ENCODE measurements at regions not wholly inside any gene's neighbourhood (a gene's known extent, or its start where the extent isn't known, plus 50 kb on each side); places are given as distances from the start of the nearest gene placed in this dataset.

DNA sequence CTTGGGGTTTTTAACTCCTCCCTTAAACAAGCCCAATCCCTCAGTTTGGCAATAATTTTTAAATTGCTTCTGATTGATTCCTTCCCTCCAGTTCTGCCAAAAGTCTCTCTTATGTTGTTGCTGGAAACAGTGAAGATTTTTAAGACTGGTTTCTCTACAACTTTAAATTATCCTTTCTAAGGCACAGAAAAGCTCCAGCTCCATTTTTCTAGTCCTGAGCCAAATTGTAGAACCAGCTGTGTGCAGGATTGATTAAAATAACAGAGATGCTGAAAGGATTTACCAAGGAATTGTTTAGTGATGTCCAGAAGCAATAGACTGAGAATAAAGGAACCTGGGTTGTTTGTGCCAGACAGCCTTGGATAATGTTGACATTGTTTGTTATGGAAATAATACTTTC, 111.3 kb downstream of the NUDT12 start:
- Histone ChIP-seq H4K8ac (ENCODE audit: low read depth, low read length) (no peak overlapping the region), H3K36me3 (ENCODE audit: control insufficient read depth, insufficient read depth, low read length) (no peaks in the 10 kb centered on the region), H3K4me1 (ENCODE audit: control insufficient read depth, low read depth, low read length) (no peaks in the 10 kb centered on the region), H3K27me3 (ENCODE audit: insufficient read depth, low read length, poor library complexity) (no peaks in the 10 kb centered on the region), H3K79me2 (ENCODE audit: control insufficient read depth, insufficient read depth, low read length) (no peaks in the 10 kb centered on the region), H2BK120ac (ENCODE audit: low read depth, low read length) (no peak overlapping the region), H3K9ac (ENCODE audit: low read length) (no peak overlapping the region), H3K79me1 (ENCODE audit: low read length) (no peaks in the 10 kb centered on the region), H2BK5ac (ENCODE audit: low read length) (no peak overlapping the region), H3K23ac (ENCODE audit: low read length) (no peak overlapping the region), H4K5ac (ENCODE audit: low read length) (no peak overlapping the region), H3K4ac (ENCODE audit: low read depth, low read length) (no peak overlapping the region), H2BK15ac (replicated peaks; ENCODE audit: low read depth) (no peak overlapping the region), H3K4me2 (ENCODE audit: low read length) (no peak overlapping the region), H3K18ac (ENCODE audit: low read length) (no peak overlapping the region), H3K27ac (ENCODE audit: low read depth, low read length) (no peak overlapping the region), H3K56ac (ENCODE audit: low read length) (no peak overlapping the region), H2AK5ac (ENCODE audit: low read length) (no peak overlapping the region), H3K4me3 (ENCODE audit: low read length) (no peak overlapping the region)
- no peak for DNase-seq

- Histone ChIP-seq H3K79me2 (ENCODE audit: control insufficient read depth, insufficient read depth, low read length) (no peaks in the 10 kb centered on the region), H2AK5ac (ENCODE audit: low read length) (no peak overlapping the region), H2BK15ac (replicated peaks; ENCODE audit: low read depth) (no peak overlapping the region), H2BK5ac (ENCODE audit: low read length) (no peak overlapping the region), H3K36me3 (ENCODE audit: control insufficient read depth, insufficient read depth, low read length) (no peaks in the 10 kb centered on the region), H3K4me1 (ENCODE audit: control insufficient read depth, low read depth, low read length) (no peaks in the 10 kb centered on the region), H3K4ac (ENCODE audit: low read depth, low read length) (no peak overlapping the region), H3K18ac (ENCODE audit: low read length) (no peak overlapping the region), H3K23ac (ENCODE audit: low read length) (no peak overlapping the region), H3K27me3 (ENCODE audit: insufficient read depth, low read length, poor library complexity) (no peaks in the 10 kb centered on the region), H4K8ac (ENCODE audit: low read depth, low read length) (no peak overlapping the region), H4K5ac (ENCODE audit: low read length) (no peak overlapping the region), H3K56ac (ENCODE audit: low read length) (no peak overlapping the region), H3K4me3 (ENCODE audit: low read length) (no peak overlapping the region), H2BK120ac (ENCODE audit: low read depth, low read length) (no peak overlapping the region), H3K27ac (ENCODE audit: low read depth, low read length) (no peak overlapping the region), H3K9ac (ENCODE audit: low read length) (no peak overlapping the region), H3K4me2 (ENCODE audit: low read length) (no peak overlapping the region), H3K79me1 (ENCODE audit: low read length) (no peaks in the 10 kb centered on the region)
- no CpG with 5 or more reads among the region's 4 CpGs for WGBS (ENCODE audit: extremely low coverage, insufficient coverage, low lambda C conversion rate)
- DNase-seq = peak; percentile 25
These were observed 112.1 kb downstream of the NUDT12 start for GRCh38 chr5:103450333-103451061.

DNA sequence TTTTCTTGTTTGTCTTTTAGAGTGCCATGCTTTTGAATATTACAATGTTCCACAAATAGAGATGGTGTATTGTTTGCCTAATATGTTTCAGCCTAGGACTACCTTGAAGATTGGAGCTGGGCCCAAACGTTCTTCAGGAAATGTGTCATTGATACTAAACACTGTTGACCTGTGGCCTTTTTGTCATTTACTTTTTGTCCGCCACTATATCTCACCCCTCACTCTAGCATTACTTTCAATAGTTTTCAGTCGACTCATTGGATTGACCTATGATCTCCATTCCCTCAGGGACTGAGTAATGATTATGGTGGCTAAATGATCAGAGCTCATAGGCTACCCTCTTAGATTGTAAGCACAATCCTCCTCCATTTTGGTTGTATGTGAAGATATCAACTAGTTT, 115.8 kb downstream of the NUDT12 start:
- no peak overlapping the region for H2BK15ac ChIP-seq (replicated peaks; ENCODE audit: low read depth)
- WGBS (ENCODE audit: extremely low coverage, insufficient coverage, low lambda C conversion rate) = no CpG with 5 or more reads among the region's 3 CpGs
- no peaks in the 10 kb centered on the region for H3K79me1 ChIP-seq (ENCODE audit: low read length)
- no peak overlapping the region for H2AK5ac ChIP-seq (ENCODE audit: low read length)
- H3K56ac ChIP-seq (ENCODE audit: low read length) = no peak overlapping the region
- H3K36me3 ChIP-seq (ENCODE audit: control insufficient read depth, insufficient read depth, low read length) = no peaks in the 10 kb centered on the region
- no peak overlapping the region for H3K23ac ChIP-seq (ENCODE audit: low read length)
- no peaks in the 10 kb centered on the region for H3K4me1 ChIP-seq (ENCODE audit: control insufficient read depth, low read depth, low read length)
- H3K9ac ChIP-seq (ENCODE audit: low read length) = no peak overlapping the region
- no peak overlapping the region for H4K5ac ChIP-seq (ENCODE audit: low read length)
- H2BK120ac ChIP-seq (ENCODE audit: low read depth, low read length) = no peak overlapping the region
- no peak overlapping the region for H2BK5ac ChIP-seq (ENCODE audit: low read length)
- H3K27me3 ChIP-seq (ENCODE audit: insufficient read depth, low read length, poor library complexity) = no peaks in the 10 kb centered on the region
- no peak overlapping the region for H4K8ac ChIP-seq (ENCODE audit: low read depth, low read length)
- no peak overlapping the region for H3K4ac ChIP-seq (ENCODE audit: low read depth, low read length)
- H3K27ac ChIP-seq (ENCODE audit: low read depth, low read length) = no peak overlapping the region
- H3K18ac ChIP-seq (ENCODE audit: low read length) = no peak overlapping the region
- no peak overlapping the region for H3K4me2 ChIP-seq (ENCODE audit: low read length)
- H3K79me2 ChIP-seq (ENCODE audit: control insufficient read depth, insufficient read depth, low read length) = no peaks in the 10 kb centered on the region
- DNase-seq = no peak
- H3K4me3 ChIP-seq (ENCODE audit: low read length) = no peak overlapping the region

GRCh38 chr5:103445426-103446035, 117.1 kb downstream of the NUDT12 start:
- H3K4ac ChIP-seq (ENCODE audit: low read depth, low read length) = no peak overlapping the region
- H2AK5ac ChIP-seq (ENCODE audit: low read length) = no peak overlapping the region
- H3K27me3 ChIP-seq (ENCODE audit: insufficient read depth, low read length, poor library complexity) = no peaks in the 10 kb centered on the region
- no peak overlapping the region for H3K4me3 ChIP-seq (ENCODE audit: low read length)
- no peaks in the 10 kb centered on the region for H3K4me1 ChIP-seq (ENCODE audit: control insufficient read depth, low read depth, low read length)
- no peak overlapping the region for H2BK120ac ChIP-seq (ENCODE audit: low read depth, low read length)
- no peak overlapping the region for H3K27ac ChIP-seq (ENCODE audit: low read depth, low read length)
- H3K56ac ChIP-seq (ENCODE audit: low read length) = no peak overlapping the region
- H3K79me1 ChIP-seq (ENCODE audit: low read length) = no peaks in the 10 kb centered on the region
- no peak overlapping the region for H3K23ac ChIP-seq (ENCODE audit: low read length)
- no peaks in the 10 kb centered on the region for H3K36me3 ChIP-seq (ENCODE audit: control insufficient read depth, insufficient read depth, low read length)
- H3K4me2 ChIP-seq (ENCODE audit: low read length) = no peak overlapping the region
- no CpG with 5 or more reads among the region's 5 CpGs for WGBS (ENCODE audit: extremely low coverage, insufficient coverage, low lambda C conversion rate)
- DNase-seq = no peak
- no peak overlapping the region for H3K9ac ChIP-seq (ENCODE audit: low read length)
- H2BK5ac ChIP-seq (ENCODE audit: low read length) = no peak overlapping the region
- H2BK15ac ChIP-seq (replicated peaks; ENCODE audit: low read depth) = no peak overlapping the region
- no peak overlapping the region for H3K18ac ChIP-seq (ENCODE audit: low read length)
- H4K8ac ChIP-seq (ENCODE audit: low read depth, low read length) = no peak overlapping the region
- no peak overlapping the region for H4K5ac ChIP-seq (ENCODE audit: low read length)
- no peaks in the 10 kb centered on the region for H3K79me2 ChIP-seq (ENCODE audit: control insufficient read depth, insufficient read depth, low read length)

DNA sequence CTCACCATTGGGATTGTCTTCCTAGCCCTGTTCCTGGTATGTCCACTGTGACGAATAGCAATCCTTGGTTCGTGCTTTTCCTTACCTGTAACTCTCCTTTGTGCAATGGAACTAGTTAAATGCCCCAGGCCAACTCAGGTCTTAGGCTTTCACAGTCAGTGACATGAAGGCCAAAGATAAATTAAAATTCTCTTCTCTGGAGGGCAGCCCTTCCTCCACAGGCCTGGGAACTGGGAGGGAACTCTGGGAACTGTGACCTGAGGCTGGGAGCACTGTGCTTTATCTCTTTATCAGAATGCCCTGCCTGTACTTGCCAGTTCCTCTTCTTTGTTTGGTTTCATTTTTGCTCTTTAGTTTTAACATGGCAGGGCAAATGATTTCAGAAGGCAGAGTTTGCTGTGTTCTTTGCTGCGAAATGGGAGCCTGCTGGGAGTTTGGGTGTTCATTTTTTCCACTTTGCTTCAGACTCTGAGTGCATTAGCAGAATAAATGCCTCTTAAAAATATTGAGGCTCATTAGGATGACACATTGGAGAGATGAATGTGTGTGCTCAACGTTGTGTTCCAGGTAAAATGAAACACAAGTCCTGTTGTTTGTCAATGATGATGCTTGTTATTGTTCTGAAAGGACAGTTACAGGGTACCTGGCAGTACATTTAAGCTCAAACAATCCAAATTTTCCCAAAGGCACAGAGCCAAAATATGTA, 118.1 kb downstream of the NUDT12 start:
- H3K4me2 ChIP-seq (ENCODE audit: low read length) = no peak overlapping the region
- H2AK5ac ChIP-seq (ENCODE audit: low read length) = no peak overlapping the region
- no peaks in the 10 kb centered on the region for H3K36me3 ChIP-seq (ENCODE audit: control insufficient read depth, insufficient read depth, low read length)
- no peak overlapping the region for H2BK15ac ChIP-seq (replicated peaks; ENCODE audit: low read depth)
- no peak overlapping the region for H4K5ac ChIP-seq (ENCODE audit: low read length)
- no peaks in the 10 kb centered on the region for H3K4me1 ChIP-seq (ENCODE audit: control insufficient read depth, low read depth, low read length)
- no peak overlapping the region for H3K18ac ChIP-seq (ENCODE audit: low read length)
- H3K79me2 ChIP-seq (ENCODE audit: control insufficient read depth, insufficient read depth, low read length) = no peaks in the 10 kb centered on the region
- H4K8ac ChIP-seq (ENCODE audit: low read depth, low read length) = no peak overlapping the region
- no peaks in the 10 kb centered on the region for H3K27me3 ChIP-seq (ENCODE audit: insufficient read depth, low read length, poor library complexity)
- H2BK5ac ChIP-seq (ENCODE audit: low read length) = no peak overlapping the region
- H3K9ac ChIP-seq (ENCODE audit: low read length) = no peak overlapping the region
- H3K56ac ChIP-seq (ENCODE audit: low read length) = no peak overlapping the region
- H3K4ac ChIP-seq (ENCODE audit: low read depth, low read length) = no peak overlapping the region
- H2BK120ac ChIP-seq (ENCODE audit: low read depth, low read length) = no peak overlapping the region
- no peaks in the 10 kb centered on the region for H3K79me1 ChIP-seq (ENCODE audit: low read length)
- no peak overlapping the region for H3K4me3 ChIP-seq (ENCODE audit: low read length)
- no peak overlapping the region for H3K27ac ChIP-seq (ENCODE audit: low read depth, low read length)
- WGBS (ENCODE audit: extremely low coverage, insufficient coverage, low lambda C conversion rate) = no CpG with 5 or more reads among the region's 4 CpGs
- DNase-seq = peak; percentile 45
- H3K23ac ChIP-seq (ENCODE audit: low read length) = no peak overlapping the region

Data from mesendoderm (in vitro differentiated cells).